22Rv1 (cell line): ENCODE measurements at regions not wholly inside any gene's neighbourhood (a gene's known extent, or its start where the extent isn't known, plus 50 kb on each side); places are given as distances from the start of the nearest gene placed in this dataset.

Source experiments
- ZFX ChIP-seq: fragments of 450-650 bp; IDR thresholded peaks from 2 replicates; pipeline ENCODE4 v1.6.1; 2017; ENCODE audit warnings: antibody characterized with exemption, borderline replicate concordance
- TF ChIP-seq, protein P1 (sequence below): fragments of 450-650 bp; IDR thresholded peaks from 2 replicates; pipeline ENCODE4 v1.5.1; 2017; ENCODE audit warnings: mild to moderate bottlenecking

GRCh38 chr17:6186998-6187397 lies 116.8 kb downstream of the WSCD1 start:
- TF ChIP-seq, protein P1, sequence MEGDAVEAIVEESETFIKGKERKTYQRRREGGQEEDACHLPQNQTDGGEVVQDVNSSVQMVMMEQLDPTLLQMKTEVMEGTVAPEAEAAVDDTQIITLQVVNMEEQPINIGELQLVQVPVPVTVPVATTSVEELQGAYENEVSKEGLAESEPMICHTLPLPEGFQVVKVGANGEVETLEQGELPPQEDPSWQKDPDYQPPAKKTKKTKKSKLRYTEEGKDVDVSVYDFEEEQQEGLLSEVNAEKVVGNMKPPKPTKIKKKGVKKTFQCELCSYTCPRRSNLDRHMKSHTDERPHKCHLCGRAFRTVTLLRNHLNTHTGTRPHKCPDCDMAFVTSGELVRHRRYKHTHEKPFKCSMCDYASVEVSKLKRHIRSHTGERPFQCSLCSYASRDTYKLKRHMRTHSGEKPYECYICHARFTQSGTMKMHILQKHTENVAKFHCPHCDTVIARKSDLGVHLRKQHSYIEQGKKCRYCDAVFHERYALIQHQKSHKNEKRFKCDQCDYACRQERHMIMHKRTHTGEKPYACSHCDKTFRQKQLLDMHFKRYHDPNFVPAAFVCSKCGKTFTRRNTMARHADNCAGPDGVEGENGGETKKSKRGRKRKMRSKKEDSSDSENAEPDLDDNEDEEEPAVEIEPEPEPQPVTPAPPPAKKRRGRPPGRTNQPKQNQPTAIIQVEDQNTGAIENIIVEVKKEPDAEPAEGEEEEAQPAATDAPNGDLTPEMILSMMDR, result no peak
- TF ChIP-seq ZFX, result no peak
